ENCODE measurements at regions not wholly inside any gene's neighbourhood (a gene's known extent, or its start where the extent isn't known, plus 50 kb on each side); places are given as distances from the start of the nearest gene placed in this dataset.

DNA sequence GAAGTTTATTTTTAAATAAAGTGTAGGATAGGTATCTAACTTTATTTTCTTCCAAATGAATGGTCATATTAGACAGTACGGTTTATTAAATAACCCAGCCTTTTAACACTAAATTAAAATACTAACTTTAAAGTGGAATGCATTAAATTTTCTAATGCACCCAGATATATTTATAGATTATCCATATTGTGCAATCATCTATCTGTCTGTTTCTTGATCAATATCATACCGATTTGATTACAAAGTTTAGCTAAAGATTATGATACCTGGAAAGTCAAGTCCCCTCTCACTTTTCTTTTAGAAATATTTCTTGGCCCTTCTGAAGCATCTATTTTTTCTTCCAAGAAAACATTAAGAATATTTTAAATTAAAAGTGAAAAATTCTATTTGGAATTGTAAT lies 124.3 kb upstream of the PDE5A start:
- Histone ChIP-seq H3K4me3 (no peak overlapping the region), H3K4me1 (replicated peaks in 1 of 2) (no peaks in the 10 kb centered on the region), H3K27me3 (no peaks in the 10 kb centered on the region), H3K36me3 (replicated peaks in 1 of 2) (no peaks in the 10 kb centered on the region), H3K27ac (no peak overlapping the region), H3K9me3 (replicated peaks in 1 of 3) (no peaks in the 10 kb centered on the region)
- 65 to 92% (median 82%) methylated on average over 2 of the region's 2 CpGs for WGBS, 4 donors
- intact Hi-C loops (cut with DNase I), result no loop called here
- no peak for DNase-seq
- no peak for TF ChIP-seq POLR2A (IDR thresholded peaks at IDR 0.05)
- TF ChIP-seq, protein P1, sequence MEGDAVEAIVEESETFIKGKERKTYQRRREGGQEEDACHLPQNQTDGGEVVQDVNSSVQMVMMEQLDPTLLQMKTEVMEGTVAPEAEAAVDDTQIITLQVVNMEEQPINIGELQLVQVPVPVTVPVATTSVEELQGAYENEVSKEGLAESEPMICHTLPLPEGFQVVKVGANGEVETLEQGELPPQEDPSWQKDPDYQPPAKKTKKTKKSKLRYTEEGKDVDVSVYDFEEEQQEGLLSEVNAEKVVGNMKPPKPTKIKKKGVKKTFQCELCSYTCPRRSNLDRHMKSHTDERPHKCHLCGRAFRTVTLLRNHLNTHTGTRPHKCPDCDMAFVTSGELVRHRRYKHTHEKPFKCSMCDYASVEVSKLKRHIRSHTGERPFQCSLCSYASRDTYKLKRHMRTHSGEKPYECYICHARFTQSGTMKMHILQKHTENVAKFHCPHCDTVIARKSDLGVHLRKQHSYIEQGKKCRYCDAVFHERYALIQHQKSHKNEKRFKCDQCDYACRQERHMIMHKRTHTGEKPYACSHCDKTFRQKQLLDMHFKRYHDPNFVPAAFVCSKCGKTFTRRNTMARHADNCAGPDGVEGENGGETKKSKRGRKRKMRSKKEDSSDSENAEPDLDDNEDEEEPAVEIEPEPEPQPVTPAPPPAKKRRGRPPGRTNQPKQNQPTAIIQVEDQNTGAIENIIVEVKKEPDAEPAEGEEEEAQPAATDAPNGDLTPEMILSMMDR (IDR thresholded peaks at IDR 0.05), result no peak

DNA sequence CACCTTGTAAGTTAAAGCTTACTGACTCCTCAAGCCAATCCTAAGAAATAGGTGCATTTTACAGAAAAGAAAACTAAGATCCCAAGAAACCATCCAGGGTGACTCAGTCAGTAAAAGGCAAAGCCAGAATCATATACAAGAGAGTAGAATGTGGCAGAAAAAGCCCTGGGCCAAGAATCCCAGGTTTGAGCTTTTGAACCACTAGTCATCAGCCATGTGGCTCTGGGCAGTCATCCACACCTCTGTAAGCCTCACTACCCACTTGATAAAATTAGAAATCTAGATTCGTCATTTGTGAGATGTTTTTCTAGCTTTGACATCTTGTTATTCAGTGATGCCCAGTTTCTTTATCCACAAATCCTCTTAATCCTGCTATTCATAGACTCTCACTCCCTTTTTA lies 122.2 kb upstream of the PDE5A start:
- no peaks in the 10 kb centered on the region for H3K36me3 ChIP-seq (replicated peaks in 1 of 2)
- no peaks in the 10 kb centered on the region for H3K9me3 ChIP-seq (replicated peaks in 1 of 3)
- TF ChIP-seq POLR2A (IDR thresholded peaks at IDR 0.05), result no peak
- TF ChIP-seq, protein P1 (IDR thresholded peaks at IDR 0.05), result no peak
- no peak overlapping the region for H3K4me3 ChIP-seq
- no peak overlapping the region for H3K27ac ChIP-seq
- intact Hi-C loops (cut with DNase I), result no loop called here
- H3K27me3 ChIP-seq, result no peaks in the 10 kb centered on the region
- no peaks in the 10 kb centered on the region for H3K4me1 ChIP-seq (replicated peaks in 1 of 2)
- 44 to 73% (median 64%) methylated on average over 1 of the region's 1 CpG for WGBS, 4 donors
- no peak for DNase-seq

DNA sequence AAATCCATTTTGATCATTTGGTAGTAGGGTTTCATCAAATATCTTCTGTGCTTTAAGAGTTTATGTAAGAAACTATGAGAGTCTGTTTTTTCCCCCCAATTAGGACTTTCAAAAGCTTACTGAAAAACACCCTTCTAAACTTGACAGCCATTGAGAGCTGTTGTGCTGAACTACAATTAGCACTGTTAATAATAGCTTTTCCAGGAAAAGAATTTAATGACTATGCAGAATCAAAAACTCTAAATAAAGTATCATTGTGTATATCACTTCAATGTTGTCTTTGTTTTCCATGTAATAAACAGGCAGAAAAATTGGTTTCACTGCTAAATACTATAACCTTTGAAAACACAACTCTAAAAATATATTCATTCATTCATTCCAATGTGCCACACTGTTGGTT lies 121.4 kb upstream of the PDE5A start:
- intact Hi-C loops (cut with DNase I), result no loop called here
- no peaks in the 10 kb centered on the region for H3K36me3 ChIP-seq (replicated peaks in 1 of 2)
- no peak for TF ChIP-seq POLR2A (IDR thresholded peaks at IDR 0.05)
- TF ChIP-seq, protein P1 (IDR thresholded peaks at IDR 0.05), result no peak
- no peak for DNase-seq
- H3K4me1 ChIP-seq (replicated peaks in 1 of 2), result no peaks in the 10 kb centered on the region
- no peak overlapping the region for H3K27ac ChIP-seq
- no peak overlapping the region for H3K4me3 ChIP-seq
- H3K27me3 ChIP-seq, result no peaks in the 10 kb centered on the region
- no peaks in the 10 kb centered on the region for H3K9me3 ChIP-seq (replicated peaks in 1 of 3)

DNA sequence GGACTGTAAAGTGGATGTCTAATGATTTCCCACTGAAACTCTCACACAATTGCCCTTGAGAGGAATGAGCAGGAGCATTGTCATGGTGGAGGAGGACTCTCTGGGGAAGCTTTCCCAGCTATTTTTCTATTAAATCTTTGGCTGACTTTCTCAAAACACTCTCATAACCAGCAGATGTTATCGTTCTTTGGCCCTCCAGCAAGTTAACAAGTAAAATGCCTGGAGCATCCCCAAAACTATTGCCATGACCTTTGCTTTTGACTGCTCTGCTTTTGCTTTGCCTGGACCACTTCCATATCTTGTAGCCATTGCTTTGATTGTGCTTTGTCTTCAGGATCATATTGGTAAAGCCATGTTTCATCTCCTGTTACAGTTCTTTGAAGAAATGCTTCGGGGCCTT lies 120.2 kb upstream of the PDE5A start:
- Histone ChIP-seq H3K36me3 (replicated peaks in 1 of 2) (no peaks in the 10 kb centered on the region), H3K9me3 (replicated peaks in 1 of 3) (no peaks in the 10 kb centered on the region), H3K4me3 (no peak overlapping the region), H3K27ac (peak overlapping the region in 1 of 5 donors; percentile 49), H3K4me1 (replicated peaks in 1 of 2) (no peaks in the 10 kb centered on the region), H3K27me3 (no peaks in the 10 kb centered on the region)
- peak in 5 of 7 donors; percentile 19 to 81 (median 38) for DNase-seq
- 18 to 34% (median 26%) methylated on average over 2 of the region's 2 CpGs for WGBS, 4 donors
- intact Hi-C loops (cut with DNase I), result no loop called here
- TF ChIP-seq POLR2A (IDR thresholded peaks at IDR 0.05), result no peak
- TF ChIP-seq, protein P1 (IDR thresholded peaks at IDR 0.05), result no peak

Data from adrenal gland (tissue), 9 donors.